ENCODE measurements at regions not wholly inside any gene's neighbourhood (a gene's known extent, or its start where the extent isn't known, plus 50 kb on each side); places are given as distances from the start of the nearest gene placed in this dataset.

DNA sequence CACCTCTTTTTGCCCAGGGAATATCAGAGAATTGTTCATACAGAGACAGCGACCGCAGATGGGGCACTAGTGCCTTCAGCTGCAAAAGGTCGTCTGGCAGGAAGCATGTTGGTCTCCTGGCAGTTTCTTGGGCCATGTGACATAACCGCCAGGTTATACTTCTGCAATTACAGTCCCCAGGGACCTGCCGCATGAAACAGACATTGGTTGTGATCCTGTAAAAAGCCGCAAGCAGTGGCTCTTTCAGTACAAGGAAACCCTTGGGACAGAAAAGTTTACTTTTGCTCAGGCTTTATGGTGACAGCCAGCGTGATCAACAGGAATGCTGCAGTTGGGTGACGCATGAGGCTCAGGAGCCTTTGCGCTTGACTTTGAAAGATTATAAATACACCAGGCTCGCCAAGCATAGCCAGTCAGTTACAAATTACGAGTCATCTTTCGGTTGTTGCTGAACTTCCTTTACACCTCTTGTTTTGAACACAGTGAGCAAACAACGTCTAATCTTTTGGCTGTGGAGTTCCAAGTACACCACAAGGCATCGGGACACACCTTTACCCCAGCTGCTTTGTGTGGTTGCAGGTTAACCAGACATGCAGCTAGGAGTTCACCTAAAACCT is 50.5 kb upstream of the UBE2L5 start:
- DNase-seq (ENCODE audit: low read depth): no peak
- TF ChIP-seq, protein P1, sequence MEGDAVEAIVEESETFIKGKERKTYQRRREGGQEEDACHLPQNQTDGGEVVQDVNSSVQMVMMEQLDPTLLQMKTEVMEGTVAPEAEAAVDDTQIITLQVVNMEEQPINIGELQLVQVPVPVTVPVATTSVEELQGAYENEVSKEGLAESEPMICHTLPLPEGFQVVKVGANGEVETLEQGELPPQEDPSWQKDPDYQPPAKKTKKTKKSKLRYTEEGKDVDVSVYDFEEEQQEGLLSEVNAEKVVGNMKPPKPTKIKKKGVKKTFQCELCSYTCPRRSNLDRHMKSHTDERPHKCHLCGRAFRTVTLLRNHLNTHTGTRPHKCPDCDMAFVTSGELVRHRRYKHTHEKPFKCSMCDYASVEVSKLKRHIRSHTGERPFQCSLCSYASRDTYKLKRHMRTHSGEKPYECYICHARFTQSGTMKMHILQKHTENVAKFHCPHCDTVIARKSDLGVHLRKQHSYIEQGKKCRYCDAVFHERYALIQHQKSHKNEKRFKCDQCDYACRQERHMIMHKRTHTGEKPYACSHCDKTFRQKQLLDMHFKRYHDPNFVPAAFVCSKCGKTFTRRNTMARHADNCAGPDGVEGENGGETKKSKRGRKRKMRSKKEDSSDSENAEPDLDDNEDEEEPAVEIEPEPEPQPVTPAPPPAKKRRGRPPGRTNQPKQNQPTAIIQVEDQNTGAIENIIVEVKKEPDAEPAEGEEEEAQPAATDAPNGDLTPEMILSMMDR (IDR thresholded peaks at IDR 0.05; ENCODE audit: insufficient read depth, low read length, poor library complexity, severe bottlenecking): no peak
- H3K4me3 ChIP-seq (ENCODE audit: low read depth, low read length): no peak overlapping the region
- no peaks in the 10 kb centered on the region for H3K36me3 ChIP-seq (ENCODE audit: control insufficient read depth, insufficient read depth, low read length)
- H3K27me3 ChIP-seq (ENCODE audit: control insufficient read depth, insufficient read depth, low read length): no peaks in the 10 kb centered on the region

Data from kidney epithelial cell (primary cell).